BJ (cell line): ENCODE measurements at regions not wholly inside any gene's neighbourhood (a gene's known extent, or its start where the extent isn't known, plus 50 kb on each side); places are given as distances from the start of the nearest gene placed in this dataset.

Experiments
- CTCF ChIA-PET: fragments of 350-600 bp; formaldehyde crosslinking; extraction: SDS; loops from one replicate; lab custom pipeline; 2021; ENCODE audit warnings: antibody characterized with exemption, inconsistent platforms; lab: Yijun Ruan, JAX
- POLR2A ChIA-PET: fragments of 300-600 bp; sonication (Branson Sonifier 250); formaldehyde crosslinking; extraction: SDS; loops from one replicate; lab custom pipeline; 2021; ENCODE audit warnings: antibody characterized with exemption; lab: Charles Lee
- DNase-seq: peaks from one replicate; pipeline ENCODE4 v3.0.0-alpha.2; 2011; ENCODE audit warnings: low read depth
- H3K27me3 ChIP-seq: 2 replicates; pipeline ENCODE4 v1.6.0; 2011; ENCODE audit warnings: low read length; ENCODE audit not compliant: control insufficient read depth, insufficient read depth
- H3K36me3 ChIP-seq: 2 replicates; pipeline ENCODE4 v1.5.1; 2011; ENCODE audit warnings: low read length; ENCODE audit not compliant: control insufficient read depth, insufficient read depth
- H3K4me3 ChIP-seq: 2 replicates; pipeline ENCODE4 v1.5.1; 2011; ENCODE audit warnings: low read depth, mild to moderate bottlenecking, control low read depth, low read length
- TF ChIP-seq, protein P1 (sequence below): IDR thresholded peaks from 2 replicates; pipeline ENCODE4 v1.5.1; 2011; ENCODE audit warnings: low read depth, mild to moderate bottlenecking, control low read depth, inconsistent platforms, low read length, moderate library complexity; ENCODE audit not compliant: insufficient read depth

DNA sequence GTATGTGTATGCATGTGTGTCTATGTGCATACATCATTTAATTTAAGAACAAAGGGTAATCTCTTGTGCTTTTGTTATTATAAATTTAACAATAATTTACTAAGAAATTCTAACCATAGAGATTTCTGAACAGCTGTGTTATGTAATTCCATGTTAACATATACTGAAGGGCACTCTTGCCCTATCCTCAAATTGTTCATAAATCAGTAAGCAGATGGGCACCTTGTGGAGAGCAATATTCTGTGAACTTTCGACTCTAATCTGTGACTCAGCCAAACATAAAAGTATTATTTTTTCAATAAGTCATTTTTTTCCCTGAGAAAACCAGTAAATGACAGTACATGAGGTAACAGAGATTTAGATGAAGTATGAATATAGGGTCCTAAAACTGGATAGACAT lies 938.3 kb upstream of the CRIM1 start:
- H3K36me3 ChIP-seq = no peaks in the 10 kb centered on the region
- no peak overlapping the region for H3K4me3 ChIP-seq
- DNase-seq = no peak
- POLR2A ChIA-PET = no interaction called here
- CTCF ChIA-PET = no interaction called here
- no peaks in the 10 kb centered on the region for H3K27me3 ChIP-seq
- TF ChIP-seq, protein P1, sequence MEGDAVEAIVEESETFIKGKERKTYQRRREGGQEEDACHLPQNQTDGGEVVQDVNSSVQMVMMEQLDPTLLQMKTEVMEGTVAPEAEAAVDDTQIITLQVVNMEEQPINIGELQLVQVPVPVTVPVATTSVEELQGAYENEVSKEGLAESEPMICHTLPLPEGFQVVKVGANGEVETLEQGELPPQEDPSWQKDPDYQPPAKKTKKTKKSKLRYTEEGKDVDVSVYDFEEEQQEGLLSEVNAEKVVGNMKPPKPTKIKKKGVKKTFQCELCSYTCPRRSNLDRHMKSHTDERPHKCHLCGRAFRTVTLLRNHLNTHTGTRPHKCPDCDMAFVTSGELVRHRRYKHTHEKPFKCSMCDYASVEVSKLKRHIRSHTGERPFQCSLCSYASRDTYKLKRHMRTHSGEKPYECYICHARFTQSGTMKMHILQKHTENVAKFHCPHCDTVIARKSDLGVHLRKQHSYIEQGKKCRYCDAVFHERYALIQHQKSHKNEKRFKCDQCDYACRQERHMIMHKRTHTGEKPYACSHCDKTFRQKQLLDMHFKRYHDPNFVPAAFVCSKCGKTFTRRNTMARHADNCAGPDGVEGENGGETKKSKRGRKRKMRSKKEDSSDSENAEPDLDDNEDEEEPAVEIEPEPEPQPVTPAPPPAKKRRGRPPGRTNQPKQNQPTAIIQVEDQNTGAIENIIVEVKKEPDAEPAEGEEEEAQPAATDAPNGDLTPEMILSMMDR = no peak

GRCh38 chr2:35416391-35417140 lies 939.0 kb upstream of the CRIM1 start:
- Histone ChIP-seq H3K36me3 (no peaks in the 10 kb centered on the region), H3K27me3 (no peaks in the 10 kb centered on the region), H3K4me3 (no peak overlapping the region)
- TF ChIP-seq, protein P1 = no peak
- ChIA-PET CTCF (interaction anchor here (1.6 to 1.7 kb wide), 2 partner anchors 12 to 1742 kb away, joined by 3 read pairs; no protein-coding TSS in a partner anchor), POLR2A (no interaction called here)
- no peak for DNase-seq

GRCh38 chr2:35415942-35416341 lies 939.6 kb upstream of the CRIM1 start:
- CTCF ChIA-PET = interaction anchor here (1.0 to 1.7 kb wide), 3 partner anchors 11 to 1742 kb away, joined by 3 read pairs; no protein-coding TSS in a partner anchor
- no peaks in the 10 kb centered on the region for H3K27me3 ChIP-seq
- POLR2A ChIA-PET = no interaction called here

DNA sequence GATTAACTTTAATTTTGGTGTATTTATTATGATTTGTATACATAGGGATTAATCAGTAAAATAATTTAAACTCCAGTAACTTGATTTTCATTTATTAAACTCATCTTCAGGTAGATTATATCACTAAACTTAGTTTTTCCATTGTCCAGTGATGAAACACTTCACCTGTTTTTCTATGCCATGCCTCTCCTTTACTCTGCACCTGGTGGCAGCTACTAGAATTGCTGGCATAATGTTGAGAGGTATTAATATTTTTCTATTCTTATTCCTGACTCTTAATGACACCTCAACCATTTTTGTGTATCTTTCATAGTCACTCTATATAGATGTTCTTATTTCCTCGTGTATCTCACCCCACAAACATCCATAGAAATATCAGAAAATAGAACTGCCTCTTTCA lies 940.3 kb upstream of the CRIM1 start:
- DNase-seq = no peak
- H3K4me3 ChIP-seq = no peak overlapping the region
- H3K36me3 ChIP-seq = no peaks in the 10 kb centered on the region
- H3K27me3 ChIP-seq = no peaks in the 10 kb centered on the region
- ChIA-PET CTCF (interaction anchor here (1.0 to 1.7 kb wide), 3 partner anchors 11 to 1741 kb away, joined by 3 read pairs; no protein-coding TSS in a partner anchor), POLR2A (no interaction called here)
- TF ChIP-seq, protein P1 = no peak

More at GRCh38 chr2:35415942-35416341, 939.6 kb upstream of the CRIM1 start:
- TF ChIP-seq, protein P1 = no peak
- Histone ChIP-seq H3K36me3 (no peaks in the 10 kb centered on the region), H3K4me3 (no peak overlapping the region)
- no peak for DNase-seq

- Histone ChIP-seq H3K27me3 (no peaks in the 10 kb centered on the region), H3K4me3 (no peak overlapping the region), H3K36me3 (no peaks in the 10 kb centered on the region)
- POLR2A ChIA-PET = no interaction called here
- TF ChIP-seq, protein P1 = peak; percentile 83
- CTCF ChIA-PET = interaction anchor here (0.7 to 2.2 kb wide), 14 partner anchors 12 to 1753 kb away, joined by 3 to 27 read pairs (median 4); no protein-coding TSS in a partner anchor
- no peak for DNase-seq
Measured at GRCh38 chr2:35410431-35411061, 945.0 kb upstream of the CRIM1 start.
